Kidney (tissue), 13 donors: ENCODE measurements at regions not wholly inside any gene's neighbourhood (a gene's known extent, or its start where the extent isn't known, plus 50 kb on each side); places are given as distances from the start of the nearest gene placed in this dataset.
A peak's percentile ranks its signal among the peaks of the same experiment; 100 is the strongest.

ENCODE experiments used
- DNase-seq, 5 donors: peaks; one replicate each; pipeline ENCODE4 v3.0.0-alpha.2; 2013 to 2020
- FAIRE-seq: peaks from 2 replicates; lab custom pipeline; 2012; peaks lifted over from hg19 to GRCh38; lab: Jason Lieb, UNC
- H3K27ac ChIP-seq, 2 donors: one replicate each; pipeline ENCODE4 v1.7.0; 2013; ENCODE audit warnings: low read depth in 2 of 2, low read length in 2 of 2, inconsistent platforms in 1 of 2
- H3K27me3 ChIP-seq: one replicate; pipeline ENCODE4 v1.7.1; 2013; ENCODE audit warnings: low read length, inconsistent platforms; ENCODE audit not compliant: control insufficient read depth, insufficient read depth
- H3K36me3 ChIP-seq, 3 donors: one replicate each; pipeline versions ENCODE4 v1.7.0 to v1.7.1; 2013; ENCODE audit warnings: low read length in 3 of 3, control low read depth in 1 of 3, inconsistent platforms in 1 of 3; ENCODE audit not compliant: insufficient read depth in 3 of 3, control insufficient read depth in 2 of 3
- H3K4me1 ChIP-seq, 3 donors: one replicate each; pipeline versions ENCODE4 v1.7.0 to v1.7.1; 2013; ENCODE audit warnings: low read length in 3 of 3, inconsistent platforms in 1 of 3, low read depth in 1 of 3; ENCODE audit not compliant: control insufficient read depth in 2 of 3, insufficient read depth in 2 of 3
- H3K4me3 ChIP-seq, 3 donors: one replicate each; pipeline versions ENCODE4 v1.7.0 to v1.8.1; 2013; ENCODE audit warnings: low read length in 3 of 3, control low read depth in 1 of 3, inconsistent platforms in 1 of 3
- H3K9ac ChIP-seq, 3 donors: one replicate each; pipeline versions ENCODE4 v1.7.0 to v1.7.1; 2013; ENCODE audit warnings: low read length in 3 of 3, control low read depth in 1 of 3, inconsistent platforms in 1 of 3
- H3K9me3 ChIP-seq, 3 donors: one replicate each; pipeline versions ENCODE4 v1.7.0 to v1.7.1; 2013; ENCODE audit warnings: low read length in 3 of 3, control low read depth in 1 of 3, inconsistent platforms in 1 of 3; ENCODE audit not compliant: control insufficient read depth in 2 of 3, insufficient read depth in 1 of 3
- CTCF ChIP-seq: IDR thresholded peaks from 3 replicates; pipeline ENCODE4 v1.5.1; 2012; ENCODE audit warnings: mild to moderate bottlenecking, moderate library complexity, borderline replicate concordance; ENCODE audit not compliant: insufficient read depth; ENCODE audit errors: extremely low read depth
- intact Hi-C: fragments of 100-400 bp; cut with DNase I; formaldehyde crosslinking; loops from one replicate; pipeline ENCODE4 v1.11.1; 2022
- donor health status: control.
- donor health status: control.
- donor health status: control.
- donor health status: control.
- donor health status: control.
- donor health status: DM: yes; HTN: yes; CAD: no.
- donor health status: Normal renal cell carcinoma (clear cell type).

- intact Hi-C loops, result no loop called here
- Histone ChIP-seq H3K9me3 (no peaks in the 10 kb centered on the region), H3K36me3 (no peaks in the 10 kb centered on the region), H3K27me3 (no peaks in the 10 kb centered on the region), H3K4me1 (no peaks in the 10 kb centered on the region), H3K9ac (no peak overlapping the region), H3K4me3 (no peak overlapping the region), H3K27ac (no peak overlapping the region)
- TF ChIP-seq CTCF, result no peak
- FAIRE-seq (no peak), DNase-seq (no peak)
These were observed 78.2 kb upstream of the SLC1A4 start for GRCh38 chr2:64910972-64911433.

- Histone ChIP-seq H3K4me3 (no peak overlapping the region), H3K36me3 (no peaks in the 10 kb centered on the region), H3K27me3 (no peaks in the 10 kb centered on the region), H3K4me1 (no peaks in the 10 kb centered on the region), H3K27ac (no peak overlapping the region), H3K9ac (no peak overlapping the region), H3K9me3 (no peaks in the 10 kb centered on the region)
- FAIRE-seq (no peak), DNase-seq (peak in 3 of 5 donors; percentile 18 to 39 (median 34))
- intact Hi-C loops, result no loop called here
- TF ChIP-seq CTCF, result no peak
These were observed 75.8 kb upstream of the SLC1A4 start for GRCh38 chr2:64913357-64913869.

GRCh38 chr2:64914247-64914646 lies 75.0 kb upstream of the SLC1A4 start:
- Histone ChIP-seq H3K9me3 (no peaks in the 10 kb centered on the region), H3K27ac (no peak overlapping the region), H3K4me1 (no peaks in the 10 kb centered on the region), H3K4me3 (no peak overlapping the region), H3K27me3 (no peaks in the 10 kb centered on the region), H3K9ac (no peak overlapping the region), H3K36me3 (no peaks in the 10 kb centered on the region)
- FAIRE-seq (no peak), DNase-seq (peak in 2 of 5 donors; percentile 17 to 34)
- intact Hi-C loops, result no loop called here
- TF ChIP-seq CTCF, result no peak
